ENCODE measurements at regions not wholly inside any gene's neighbourhood (a gene's known extent, or its start where the extent isn't known, plus 50 kb on each side); places are given as distances from the start of the nearest gene placed in this dataset.

DNA sequence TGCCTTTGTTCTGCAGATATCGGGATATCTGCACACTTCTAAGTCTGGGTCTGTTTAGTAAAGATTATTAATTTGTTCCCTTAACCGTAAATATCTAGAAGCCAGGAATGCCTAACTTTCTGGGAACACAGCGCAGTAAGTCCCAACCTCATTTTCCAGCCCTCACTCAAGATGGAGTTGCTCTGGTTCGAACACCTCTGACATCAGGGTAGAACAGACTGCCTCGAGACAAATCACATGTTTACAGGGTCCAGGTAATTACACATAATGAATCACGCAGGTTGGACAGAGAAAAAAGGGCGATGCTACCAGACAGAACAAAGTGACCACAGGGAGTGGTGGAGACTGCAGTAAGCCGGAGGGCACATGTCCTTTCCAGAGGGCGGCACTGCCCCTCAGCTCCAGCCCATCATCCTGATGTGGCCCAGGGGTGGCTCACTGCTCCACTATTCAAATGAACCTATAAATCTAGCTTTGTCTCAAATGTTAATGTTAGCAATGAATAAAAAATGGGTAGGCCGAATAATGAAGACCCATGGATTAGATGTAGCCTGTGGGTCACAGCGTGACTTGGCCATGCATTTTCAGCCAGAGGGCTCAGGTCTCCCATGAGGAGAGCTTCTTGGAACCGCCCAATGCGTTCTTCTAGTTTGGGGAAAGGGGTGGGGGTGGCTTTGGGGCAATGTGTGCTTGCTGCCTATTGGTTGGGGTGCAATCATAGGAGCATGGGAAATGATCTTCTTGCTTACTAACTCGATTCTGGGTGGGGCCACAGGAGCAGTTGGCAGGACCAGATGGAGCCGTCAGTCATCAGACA lies 159.0 kb upstream of the SFSWAP start:
- H3K27ac Mint-ChIP-seq (ENCODE audit: unreplicated experiment): no peak overlapping the region
- H3K36me3 Mint-ChIP-seq (ENCODE audit: low read depth, unreplicated experiment): no peaks in the 10 kb centered on the region

GRCh38 chr12:131552492-131552863 lies 158.4 kb upstream of the SFSWAP start:
- DNase-seq (ENCODE audit: low spot score): no peak
- Mint-ChIP-seq H3K4me1 (ENCODE audit: unreplicated experiment) (no peaks in the 10 kb centered on the region), H3K27ac (ENCODE audit: unreplicated experiment) (no peak overlapping the region), H3K27me3 (ENCODE audit: unreplicated experiment) (peaks cover 5% of the 10 kb centered on the region), H3K4me3 (ENCODE audit: unreplicated experiment) (no peak overlapping the region), H3K36me3 (ENCODE audit: low read depth, unreplicated experiment) (no peaks in the 10 kb centered on the region), H3K9me3 (ENCODE audit: unreplicated experiment) (no peaks in the 10 kb centered on the region)
- TF ChIP-seq, protein P1, sequence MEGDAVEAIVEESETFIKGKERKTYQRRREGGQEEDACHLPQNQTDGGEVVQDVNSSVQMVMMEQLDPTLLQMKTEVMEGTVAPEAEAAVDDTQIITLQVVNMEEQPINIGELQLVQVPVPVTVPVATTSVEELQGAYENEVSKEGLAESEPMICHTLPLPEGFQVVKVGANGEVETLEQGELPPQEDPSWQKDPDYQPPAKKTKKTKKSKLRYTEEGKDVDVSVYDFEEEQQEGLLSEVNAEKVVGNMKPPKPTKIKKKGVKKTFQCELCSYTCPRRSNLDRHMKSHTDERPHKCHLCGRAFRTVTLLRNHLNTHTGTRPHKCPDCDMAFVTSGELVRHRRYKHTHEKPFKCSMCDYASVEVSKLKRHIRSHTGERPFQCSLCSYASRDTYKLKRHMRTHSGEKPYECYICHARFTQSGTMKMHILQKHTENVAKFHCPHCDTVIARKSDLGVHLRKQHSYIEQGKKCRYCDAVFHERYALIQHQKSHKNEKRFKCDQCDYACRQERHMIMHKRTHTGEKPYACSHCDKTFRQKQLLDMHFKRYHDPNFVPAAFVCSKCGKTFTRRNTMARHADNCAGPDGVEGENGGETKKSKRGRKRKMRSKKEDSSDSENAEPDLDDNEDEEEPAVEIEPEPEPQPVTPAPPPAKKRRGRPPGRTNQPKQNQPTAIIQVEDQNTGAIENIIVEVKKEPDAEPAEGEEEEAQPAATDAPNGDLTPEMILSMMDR (IDR thresholded peaks at IDR 0.05; ENCODE audit: unreplicated experiment): no peak

More for the DNA sequence above, 159.0 kb upstream of the SFSWAP start:
- no peak overlapping the region for H3K4me3 Mint-ChIP-seq (ENCODE audit: unreplicated experiment)
- H3K9me3 Mint-ChIP-seq (ENCODE audit: unreplicated experiment): no peaks in the 10 kb centered on the region
- no peak for DNase-seq (ENCODE audit: low spot score)
- TF ChIP-seq, protein P1 (IDR thresholded peaks at IDR 0.05; ENCODE audit: unreplicated experiment): no peak
- H3K27me3 Mint-ChIP-seq (ENCODE audit: unreplicated experiment): peaks cover 3% of the 10 kb centered on the region
- H3K4me1 Mint-ChIP-seq (ENCODE audit: unreplicated experiment): no peaks in the 10 kb centered on the region

DNA sequence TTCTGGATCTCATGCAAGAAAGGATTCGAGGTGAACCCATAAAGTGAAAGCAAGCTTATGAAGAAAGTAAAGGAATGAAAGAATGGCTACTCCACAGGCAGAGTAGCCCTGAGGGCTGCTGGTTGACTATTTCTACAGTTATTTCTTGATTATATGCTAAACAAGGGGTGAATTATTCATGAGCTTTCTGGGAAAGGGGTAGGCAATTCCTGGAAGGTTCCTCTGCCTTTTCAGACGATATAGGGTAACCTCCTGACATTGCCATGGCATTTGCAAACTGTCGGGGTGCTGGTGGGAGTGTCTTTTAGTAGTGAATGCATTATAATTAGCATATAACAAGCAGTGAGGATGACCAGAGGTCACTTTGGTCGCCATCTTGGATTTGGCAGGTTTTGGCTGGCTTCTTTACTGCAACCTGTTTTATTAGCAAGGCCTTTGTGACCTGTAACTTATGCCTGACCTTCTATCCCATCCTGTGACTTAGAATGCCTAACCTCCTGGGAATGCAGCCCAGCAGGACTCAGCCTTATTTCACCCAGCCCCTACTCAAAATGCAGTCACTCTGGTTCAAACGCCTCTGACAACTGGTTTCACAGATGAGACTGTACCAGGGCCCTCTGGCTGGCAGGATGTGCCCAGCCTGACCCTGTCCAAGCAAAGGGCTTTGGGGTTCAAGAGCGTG lies 157.7 kb upstream of the SFSWAP start:
- Mint-ChIP-seq H3K36me3 (ENCODE audit: low read depth, unreplicated experiment) (no peaks in the 10 kb centered on the region), H3K4me3 (ENCODE audit: unreplicated experiment) (no peak overlapping the region), H3K4me1 (ENCODE audit: unreplicated experiment) (no peaks in the 10 kb centered on the region), H3K27ac (ENCODE audit: unreplicated experiment) (no peak overlapping the region), H3K27me3 (ENCODE audit: unreplicated experiment) (peaks cover 5% of the 10 kb centered on the region), H3K9me3 (ENCODE audit: unreplicated experiment) (no peaks in the 10 kb centered on the region)
- TF ChIP-seq, protein P1 (IDR thresholded peaks at IDR 0.05; ENCODE audit: unreplicated experiment): no peak
- no peak for DNase-seq (ENCODE audit: low spot score)

DNA sequence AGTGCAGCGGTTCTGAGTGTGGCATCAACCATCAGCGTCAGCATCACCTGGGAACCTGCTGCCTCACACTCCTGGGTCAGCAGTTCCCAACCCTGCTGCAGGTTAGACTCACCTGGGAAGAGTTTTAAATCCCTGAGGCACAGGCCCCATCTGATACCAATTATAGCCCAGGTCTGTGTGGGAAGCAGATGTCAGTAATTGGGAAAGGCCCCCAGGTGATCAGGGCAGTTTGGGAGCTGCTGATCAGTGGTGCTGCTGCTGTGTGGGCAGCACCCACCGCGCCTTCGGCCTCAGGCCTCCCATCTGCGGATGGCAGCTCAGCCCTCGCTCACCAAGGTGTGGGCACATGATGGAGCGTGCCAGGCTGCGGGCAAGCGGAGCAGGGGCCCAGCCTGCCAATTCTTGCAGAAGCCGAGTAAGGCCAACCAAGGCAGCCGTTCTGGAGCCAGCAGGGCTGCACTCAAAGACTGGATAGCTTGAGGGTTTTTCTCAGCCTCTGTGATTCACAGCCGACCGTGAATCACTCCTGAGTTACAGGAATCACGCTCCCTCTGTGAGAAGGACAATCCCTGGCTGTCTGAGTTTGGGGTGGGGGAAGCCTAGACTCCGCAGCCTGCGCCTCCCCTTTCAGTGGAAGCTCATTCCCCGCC lies 155.6 kb upstream of the SFSWAP start:
- no peaks in the 10 kb centered on the region for H3K4me1 Mint-ChIP-seq (ENCODE audit: unreplicated experiment)
- no peak for DNase-seq (ENCODE audit: low spot score)
- H3K27me3 Mint-ChIP-seq (ENCODE audit: unreplicated experiment): peaks cover 5% of the 10 kb centered on the region
- TF ChIP-seq, protein P1 (IDR thresholded peaks at IDR 0.05; ENCODE audit: unreplicated experiment): no peak
- no peaks in the 10 kb centered on the region for H3K36me3 Mint-ChIP-seq (ENCODE audit: low read depth, unreplicated experiment)
- no peak overlapping the region for H3K4me3 Mint-ChIP-seq (ENCODE audit: unreplicated experiment)
- no peak overlapping the region for H3K27ac Mint-ChIP-seq (ENCODE audit: unreplicated experiment)
- H3K9me3 Mint-ChIP-seq (ENCODE audit: unreplicated experiment): no peaks in the 10 kb centered on the region
